Left hindlimb (tissue), 1 donor: ENCODE measurements at regions not wholly inside any gene's neighbourhood (a gene's known extent, or its start where the extent isn't known, plus 50 kb on each side); places are given as distances from the start of the nearest gene placed in this dataset.

Source experiments
- DNase-seq: peaks from one replicate; pipeline ENCODE4 v3.0.0-alpha.2; 2018

DNA sequence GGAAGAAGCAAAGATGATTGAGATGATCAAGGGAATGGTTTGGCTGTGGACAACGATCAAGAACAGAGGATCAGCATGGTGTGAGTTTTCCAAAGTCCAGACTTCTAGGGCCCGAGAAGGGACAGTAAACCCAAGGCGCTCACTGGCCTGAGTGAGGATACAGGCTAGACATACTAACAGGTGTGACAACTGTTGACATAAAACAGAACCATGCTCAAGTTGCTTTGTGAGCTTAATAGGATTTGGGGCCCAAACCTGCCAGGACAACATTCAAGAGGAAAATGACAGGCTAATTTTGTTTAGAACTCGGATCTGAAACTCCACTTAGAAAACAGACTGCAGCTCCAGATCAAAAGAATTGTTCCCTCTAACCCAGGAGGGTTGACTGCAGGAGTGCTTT, 68.1 kb upstream of the ACKR3 start:
- DNase-seq = no peak

DNA sequence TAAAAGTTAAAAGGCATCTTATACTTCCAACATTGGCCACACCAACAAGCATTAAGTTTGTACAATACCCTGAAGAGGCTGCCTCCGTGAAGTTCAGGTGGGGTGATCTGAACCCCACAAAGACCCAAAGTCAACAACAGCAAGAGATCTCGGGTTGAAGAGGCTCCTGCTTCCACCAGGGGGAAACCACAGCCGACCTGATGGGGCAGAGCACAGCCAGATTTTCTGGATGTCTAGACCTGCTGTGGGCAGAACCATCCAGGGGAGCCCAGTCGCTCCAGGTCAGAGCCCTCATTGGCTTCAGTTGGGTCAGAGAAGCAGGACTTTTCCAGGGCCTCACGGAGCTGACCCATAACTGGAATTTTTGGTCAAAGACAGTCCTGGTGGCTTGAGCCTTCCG, 66.5 kb upstream of the ACKR3 start:
- no peak for DNase-seq

- no peak for DNase-seq
Observed at GRCh38 chr2:236503583-236503982, 66.0 kb upstream of the ACKR3 start.

- no peak for DNase-seq
Observed at GRCh38 chr2:236505041-236505440, 64.6 kb upstream of the ACKR3 start.

- DNase-seq = no peak
Observed at GRCh38 chr2:236505648-236506047, 64.0 kb upstream of the ACKR3 start.

- peak; percentile 85 for DNase-seq
Observed at GRCh38 chr2:236507393-236508085, 62.1 kb upstream of the ACKR3 start.

GRCh38 chr2:236508466-236508865, 61.2 kb upstream of the ACKR3 start:
- DNase-seq = no peak

GRCh38 chr2:236510034-236510433, 59.6 kb upstream of the ACKR3 start:
- no peak for DNase-seq

- no peak for DNase-seq
Observed at GRCh38 chr2:236511266-236511665, 58.4 kb upstream of the ACKR3 start.

- no peak for DNase-seq
Observed at GRCh38 chr2:236512267-236512666, 57.4 kb upstream of the ACKR3 start.

DNA sequence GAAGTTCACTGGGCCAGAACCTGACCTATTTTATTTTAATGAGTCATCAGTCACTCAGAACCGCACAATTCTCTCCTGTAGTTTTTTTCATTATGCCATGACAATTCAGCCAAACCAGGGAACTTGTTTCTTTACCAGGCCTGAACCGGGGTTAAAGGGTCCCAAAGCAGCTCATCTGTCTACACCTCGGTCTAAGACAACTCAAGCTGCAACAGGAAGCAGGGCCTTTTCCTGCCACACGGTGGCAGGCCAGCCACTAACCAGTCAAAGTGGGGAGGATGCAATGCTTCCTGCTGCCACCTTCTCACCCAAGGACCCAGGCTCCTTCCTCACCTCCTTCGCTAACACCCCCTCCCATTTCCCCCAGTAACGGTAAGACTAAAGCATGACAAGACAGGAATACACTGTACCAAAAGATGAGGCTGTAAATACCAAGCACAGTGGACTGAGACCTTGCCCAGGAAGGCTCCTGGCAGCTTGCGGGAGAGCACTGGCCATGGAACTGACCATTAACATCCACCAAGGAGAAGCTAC, 56.7 kb upstream of the ACKR3 start:
- DNase-seq = peak; percentile 65

DNA sequence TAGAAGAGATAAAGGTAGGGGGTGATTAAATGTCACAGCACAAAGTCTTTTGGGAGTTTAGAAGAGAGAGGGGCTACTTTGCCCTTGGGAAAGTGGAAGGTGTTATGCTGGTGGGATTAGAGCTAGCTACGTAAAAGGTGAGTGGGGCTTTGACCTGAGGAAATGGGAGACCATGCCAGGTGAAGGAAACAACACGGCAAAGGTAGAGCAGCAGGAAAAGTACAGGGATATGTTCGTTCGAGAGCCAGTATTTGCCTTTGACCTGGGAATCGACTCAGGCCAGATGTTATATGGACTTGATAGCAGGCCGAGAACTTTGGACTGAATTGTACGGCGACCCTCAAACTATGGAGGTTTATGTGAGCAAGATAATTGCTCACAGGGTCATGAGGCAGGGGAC, 55.7 kb upstream of the ACKR3 start:
- DNase-seq = no peak

DNA sequence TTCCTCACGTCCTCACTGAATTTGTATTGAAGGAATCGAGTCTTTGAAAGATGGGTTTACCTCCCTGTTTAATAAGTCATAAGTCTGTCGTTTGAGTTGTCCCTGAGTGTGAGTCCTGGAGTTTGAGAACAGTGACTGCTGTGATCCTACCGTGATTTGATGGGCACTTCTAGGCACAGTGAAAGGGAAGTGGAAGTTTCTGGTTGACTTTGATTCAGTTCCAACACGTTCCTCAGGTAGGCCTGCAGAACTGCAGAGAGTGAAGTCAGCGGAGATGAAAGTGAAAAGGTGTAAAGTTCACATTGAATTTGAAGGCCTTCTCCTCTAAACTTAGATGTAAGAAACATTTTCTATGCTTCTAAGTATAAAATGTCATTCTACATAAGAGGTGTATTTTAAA, 52.9 kb upstream of the ACKR3 start:
- DNase-seq = no peak

DNA sequence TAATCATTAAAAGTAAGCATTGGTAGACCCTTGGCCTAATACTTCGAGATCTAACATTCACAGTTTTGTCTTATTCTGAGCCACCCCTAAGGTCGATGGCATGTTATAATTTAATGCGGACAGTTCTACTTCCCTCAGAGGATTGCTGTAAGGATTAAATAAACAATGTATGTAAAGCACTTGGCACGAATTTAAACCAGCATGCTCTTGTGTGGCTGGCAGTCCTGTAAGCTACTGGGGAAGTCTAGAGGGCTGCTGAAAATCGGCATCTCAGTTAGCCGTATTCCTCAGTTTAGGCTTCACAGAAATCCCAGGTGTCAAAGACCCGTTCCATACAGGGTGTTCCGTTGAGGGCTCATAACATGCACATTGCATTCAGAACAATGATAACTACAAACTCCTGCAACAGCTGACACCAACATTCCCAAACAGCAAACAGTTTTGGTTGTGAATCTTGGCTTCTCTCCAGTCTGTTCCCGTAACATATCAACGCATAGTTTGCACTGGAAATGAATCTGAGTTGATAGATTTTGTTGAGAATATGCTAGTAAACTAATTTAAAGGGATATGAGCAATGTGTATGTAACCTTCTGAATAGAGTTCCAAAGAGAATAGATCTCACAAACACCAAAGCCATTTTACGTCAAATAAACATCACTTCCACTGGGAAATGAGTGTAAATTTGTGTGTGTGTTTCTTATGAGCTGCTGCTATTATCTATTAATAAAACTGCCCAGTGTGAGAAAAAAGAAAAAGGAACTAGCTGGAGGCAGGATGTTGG, 52.2 kb upstream of the ACKR3 start:
- no peak for DNase-seq
